Panc1 (cell line): ENCODE measurements at regions not wholly inside any gene's neighbourhood (a gene's known extent, or its start where the extent isn't known, plus 50 kb on each side); places are given as distances from the start of the nearest gene placed in this dataset.

Experiments
- CTCF ChIP-seq: fragments of 450-650 bp; IDR thresholded peaks from 2 replicates; pipeline ENCODE4 v1.5.1; 2017; ENCODE audit warnings: mild to moderate bottlenecking
- POLR2AphosphoS5 ChIP-seq: IDR thresholded peaks from 2 replicates; pipeline ENCODE4 v1.6.1; 2012; ENCODE audit warnings: mild to moderate bottlenecking, low read depth, low read length, moderate library complexity
- SIN3A ChIP-seq: IDR thresholded peaks from 2 replicates; pipeline ENCODE4 v1.6.1; 2012; ENCODE audit warnings: low read depth, mild to moderate bottlenecking, low read length, moderate library complexity, borderline replicate concordance; ENCODE audit not compliant: insufficient read depth
- TCF7L2 ChIP-seq: IDR thresholded peaks from 2 replicates; pipeline ENCODE4 v1.6.1; 2011; ENCODE audit warnings: mild to moderate bottlenecking, low read depth, low read length, inconsistent platforms

- TF ChIP-seq CTCF (no peak), POLR2AphosphoS5 (no peak), SIN3A (no peak), TCF7L2 (no peak)
These were observed 68.2 kb upstream of the GK2 start for GRCh38 chr4:79476196-79476595.
